Natural killer cell treated with Interleukin-12 subunit alpha and Interleukin-12 subunit beta and Interleukin-15 and Interleukin-18, amount 100 ng/mL, for 72 hours (primary cell): ENCODE measurements at regions not wholly inside any gene's neighbourhood (a gene's known extent, or its start where the extent isn't known, plus 50 kb on each side); places are given as distances from the start of the nearest gene placed in this dataset.

ENCODE experiments used
- ATAC-seq, 2 donors: fragments of 150-1000 bp; cut with Tn5 transposase in 1 of 2; sonication (Bioruptor Pico), chemical (Tn5 transposase) in 1 of 2; 2 replicates each; pipeline ENCODE4 v1.10.0; 2021
- DNase-seq: peaks from one replicate; pipeline ENCODE4 v3.0.0; 2022; ENCODE audit warnings: low spot score
- H3K27ac Mint-ChIP-seq, 2 donors: 1 replicate in 1 of 2; 2 replicates in 1 of 2; pipeline ENCODE4 v1.8.0; 2022; ENCODE audit warnings: mixed read lengths in 2 of 2, mild to moderate bottlenecking in 1 of 2, moderate library complexity in 1 of 2
- H3K27me3 Mint-ChIP-seq, 2 donors: 1 replicate in 1 of 2; 2 replicates in 1 of 2; pipeline ENCODE4 v1.8.0; 2022; ENCODE audit warnings: mixed read lengths in 2 of 2
- H3K36me3 Mint-ChIP-seq: one replicate; pipeline ENCODE4 v1.8.0; 2022; ENCODE audit warnings: mixed read lengths
- H3K4me1 Mint-ChIP-seq, 2 donors: 1 replicate in 1 of 2; 2 replicates in 1 of 2; pipeline ENCODE4 v1.8.0; 2022; ENCODE audit warnings: low read depth in 2 of 2, mixed read lengths in 2 of 2, mild to moderate bottlenecking in 1 of 2
- H3K4me3 Mint-ChIP-seq: one replicate; pipeline ENCODE4 v1.8.0; 2022; ENCODE audit warnings: mixed read lengths
- H3K9me3 Mint-ChIP-seq: 2 replicates; pipeline ENCODE4 v1.8.0; 2022; ENCODE audit warnings: mixed read lengths

GRCh38 chr4:128524311-128524710, 236.7 kb upstream of the PGRMC2 start:
- Mint-ChIP-seq H3K4me1 (no peaks in the 10 kb centered on the region), H3K36me3 (no peaks in the 10 kb centered on the region), H3K4me3 (no peak overlapping the region), H3K27ac (no peak overlapping the region), H3K27me3 (peaks cover 12 to 33% of the 10 kb centered on the region in 2 donors), H3K9me3 (peaks cover 3% of the 10 kb centered on the region)
- DNase-seq (no peak), ATAC-seq (no peak)

- no peaks in the 10 kb centered on the region for H3K4me1 Mint-ChIP-seq
- H3K27ac Mint-ChIP-seq = no peak overlapping the region
- H3K9me3 Mint-ChIP-seq = peaks cover 3% of the 10 kb centered on the region
- no peaks in the 10 kb centered on the region for H3K36me3 Mint-ChIP-seq
- H3K4me3 Mint-ChIP-seq = no peak overlapping the region
- H3K27me3 Mint-ChIP-seq = peaks cover 12 to 33% of the 10 kb centered on the region in 2 donors
- DNase-seq (no peak), ATAC-seq (no peak)
Observed at GRCh38 chr4:128521648-128522111, 234.1 kb upstream of the PGRMC2 start.

GRCh38 chr4:128521156-128521555, 233.5 kb upstream of the PGRMC2 start:
- H3K27ac Mint-ChIP-seq = no peak overlapping the region
- no peaks in the 10 kb centered on the region for H3K4me1 Mint-ChIP-seq
- peaks cover 12 to 33% of the 10 kb centered on the region in 2 donors for H3K27me3 Mint-ChIP-seq
- H3K9me3 Mint-ChIP-seq = peaks cover 3% of the 10 kb centered on the region
- no peaks in the 10 kb centered on the region for H3K36me3 Mint-ChIP-seq
- no peak for DNase-seq
- H3K4me3 Mint-ChIP-seq = no peak overlapping the region
- no peak for ATAC-seq

GRCh38 chr4:128519163-128519830, 231.7 kb upstream of the PGRMC2 start:
- Mint-ChIP-seq H3K27ac (no peak overlapping the region), H3K4me3 (no peak overlapping the region), H3K27me3 (peaks cover 8 to 24% of the 10 kb centered on the region in 2 donors), H3K9me3 (peaks cover 3% of the 10 kb centered on the region), H3K36me3 (no peaks in the 10 kb centered on the region), H3K4me1 (no peaks in the 10 kb centered on the region)
- DNase-seq (no peak), ATAC-seq (no peak)

- Mint-ChIP-seq H3K27ac (no peak overlapping the region), H3K9me3 (peaks cover 3% of the 10 kb centered on the region), H3K4me1 (peaks cover 8 to 10% of the 10 kb centered on the region in 2 donors), H3K4me3 (no peak overlapping the region), H3K27me3 (peaks cover 8 to 24% of the 10 kb centered on the region in 2 donors), H3K36me3 (no peaks in the 10 kb centered on the region)
- DNase-seq (no peak), ATAC-seq (peak in 1 of 2 donors; percentile 53)
Observed at GRCh38 chr4:128517739-128518510, 230.3 kb upstream of the PGRMC2 start.

GRCh38 chr4:128517096-128517738, 229.6 kb upstream of the PGRMC2 start:
- Mint-ChIP-seq H3K27ac (no peak overlapping the region), H3K36me3 (no peaks in the 10 kb centered on the region), H3K4me1 (peaks cover 12 to 15% of the 10 kb centered on the region in 2 donors), H3K4me3 (no peak overlapping the region), H3K9me3 (no peaks in the 10 kb centered on the region), H3K27me3 (peaks cover 4 to 18% of the 10 kb centered on the region in 2 donors)
- no peak for DNase-seq
- no peak for ATAC-seq

GRCh38 chr4:128516301-128516969, 228.8 kb upstream of the PGRMC2 start:
- no peak overlapping the region for H3K27ac Mint-ChIP-seq

GRCh38 chr4:128513664-128514484, 226.3 kb upstream of the PGRMC2 start:
- H3K4me3 Mint-ChIP-seq = peak overlapping the region; percentile 50
- DNase-seq (no peak), ATAC-seq (no peak)
- no peaks in the 10 kb centered on the region for H3K36me3 Mint-ChIP-seq
- peak overlapping the region; percentile 48 to 71 for H3K27ac Mint-ChIP-seq
- peaks cover 0 to 4% of the 10 kb centered on the region in 2 donors for H3K27me3 Mint-ChIP-seq
- H3K4me1 Mint-ChIP-seq = peaks cover 12 to 15% of the 10 kb centered on the region in 2 donors
- no peaks in the 10 kb centered on the region for H3K9me3 Mint-ChIP-seq

More at GRCh38 chr4:128516301-128516969, 228.8 kb upstream of the PGRMC2 start:
- Mint-ChIP-seq H3K27me3 (peaks cover 4 to 13% of the 10 kb centered on the region in 2 donors), H3K9me3 (no peaks in the 10 kb centered on the region), H3K36me3 (no peaks in the 10 kb centered on the region), H3K4me1 (peaks cover 12 to 15% of the 10 kb centered on the region in 2 donors), H3K4me3 (no peak overlapping the region)
- DNase-seq = no peak
- ATAC-seq = no peak

GRCh38 chr4:128512767-128513322, 225.2 kb upstream of the PGRMC2 start:
- no peak overlapping the region for H3K4me3 Mint-ChIP-seq
- no peak for DNase-seq
- peaks cover 0 to 4% of the 10 kb centered on the region in 2 donors for H3K27me3 Mint-ChIP-seq
- no peaks in the 10 kb centered on the region for H3K9me3 Mint-ChIP-seq
- no peak overlapping the region for H3K27ac Mint-ChIP-seq
- peaks cover 12 to 15% of the 10 kb centered on the region in 2 donors for H3K4me1 Mint-ChIP-seq
- ATAC-seq = no peak
- H3K36me3 Mint-ChIP-seq = no peaks in the 10 kb centered on the region

- ATAC-seq (no peak), DNase-seq (no peak)
- no peak overlapping the region for H3K27ac Mint-ChIP-seq
- H3K36me3 Mint-ChIP-seq = no peaks in the 10 kb centered on the region
- no peaks in the 10 kb centered on the region for H3K9me3 Mint-ChIP-seq
- peaks cover 12 to 15% of the 10 kb centered on the region in 2 donors for H3K4me1 Mint-ChIP-seq
- peaks cover 0 to 4% of the 10 kb centered on the region in 2 donors for H3K27me3 Mint-ChIP-seq
- no peak overlapping the region for H3K4me3 Mint-ChIP-seq
Observed at GRCh38 chr4:128512161-128512560, 224.5 kb upstream of the PGRMC2 start.

GRCh38 chr4:128510850-128511249, 223.2 kb upstream of the PGRMC2 start:
- DNase-seq (no peak), ATAC-seq (no peak)
- Mint-ChIP-seq H3K4me3 (no peak overlapping the region), H3K36me3 (no peaks in the 10 kb centered on the region), H3K4me1 (peaks cover 12 to 15% of the 10 kb centered on the region in 2 donors), H3K27me3 (peaks cover 0 to 4% of the 10 kb centered on the region in 2 donors), H3K9me3 (no peaks in the 10 kb centered on the region), H3K27ac (no peak overlapping the region)

- Mint-ChIP-seq H3K27me3 (peaks cover 5 to 14% of the 10 kb centered on the region in 2 donors), H3K9me3 (peaks cover 7% of the 10 kb centered on the region)
Observed at GRCh38 chr4:128502818-128503527, 215.4 kb upstream of the PGRMC2 start.

More at GRCh38 chr4:128502818-128503527, 215.4 kb upstream of the PGRMC2 start:
- H3K4me1 Mint-ChIP-seq = no peaks in the 10 kb centered on the region
- no peaks in the 10 kb centered on the region for H3K36me3 Mint-ChIP-seq
- no peak overlapping the region for H3K27ac Mint-ChIP-seq
- DNase-seq (no peak), ATAC-seq (no peak)
- no peak overlapping the region for H3K4me3 Mint-ChIP-seq
